Right kidney (tissue), 1 donor: ENCODE measurements at regions not wholly inside any gene's neighbourhood (a gene's known extent, or its start where the extent isn't known, plus 50 kb on each side); places are given as distances from the start of the nearest gene placed in this dataset.

Experiments
- DNase-seq: peaks from one replicate; pipeline ENCODE4 v3.0.0-alpha.2; 2016

DNA sequence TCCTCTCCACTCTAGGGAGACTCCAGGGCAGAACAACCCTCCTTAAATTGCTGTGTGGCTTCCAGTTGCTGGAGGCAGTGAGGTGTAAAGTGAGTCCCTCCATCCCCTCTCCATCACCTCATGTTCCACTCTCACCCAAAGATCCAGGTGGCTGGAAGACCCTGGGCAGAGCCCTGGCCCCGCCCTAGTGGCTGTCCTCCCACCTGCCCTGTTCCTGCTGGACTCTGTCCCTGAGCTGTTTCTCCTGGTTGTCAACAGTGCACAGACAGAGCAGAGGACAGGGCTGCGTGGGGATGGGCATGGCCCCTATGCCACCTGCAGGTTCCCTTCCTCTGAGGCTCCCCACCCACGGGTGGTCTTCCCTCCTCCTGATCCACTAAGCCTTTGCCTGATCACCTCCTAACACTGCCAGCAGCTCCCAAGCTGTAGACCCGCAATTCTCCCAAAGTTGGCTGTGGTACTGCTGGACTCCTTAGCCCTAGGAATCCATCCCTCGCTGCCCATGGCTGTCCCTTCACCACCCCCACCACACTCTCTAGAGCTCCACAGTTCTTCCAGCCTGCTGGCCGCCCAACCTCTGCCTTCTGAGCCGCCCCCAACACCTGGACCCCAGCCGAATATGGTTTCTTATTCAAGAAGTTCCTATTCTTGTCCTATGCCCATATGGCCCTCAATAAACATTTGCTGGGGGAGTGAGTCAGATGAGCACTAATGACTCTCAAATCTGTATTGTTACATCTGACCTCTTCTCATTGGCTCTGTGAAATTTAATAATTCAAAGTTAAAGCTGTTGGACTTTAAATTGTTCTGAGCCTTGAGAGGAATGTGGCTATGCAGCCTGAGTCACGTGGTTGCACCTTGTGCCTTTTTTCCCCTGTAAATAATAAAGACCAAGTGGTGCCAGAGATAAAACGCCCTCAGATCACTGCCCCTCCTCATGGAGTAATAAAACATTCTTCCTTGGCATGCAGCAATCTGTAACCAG is 260.0 kb upstream of the HS6ST1 start:
- no peak for DNase-seq

DNA sequence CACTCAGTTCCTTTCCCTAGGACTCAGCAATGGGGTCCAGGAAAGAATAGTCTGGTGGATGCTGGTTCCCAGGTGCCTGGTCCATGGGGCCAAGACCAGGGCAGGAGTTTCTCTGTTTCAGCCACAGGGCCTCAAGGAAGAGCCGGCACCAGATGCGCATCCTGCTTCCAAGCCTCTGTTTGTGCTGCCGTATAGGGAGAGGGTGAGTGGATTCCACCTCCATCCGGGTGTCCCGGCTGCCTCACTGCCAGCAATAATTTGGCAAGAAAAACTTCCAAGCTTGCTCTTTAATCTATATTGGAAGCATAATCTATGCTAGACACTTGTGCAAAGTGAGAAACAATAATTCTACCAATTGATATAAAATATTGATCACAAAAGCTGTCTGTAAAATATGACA is 261.2 kb upstream of the HS6ST1 start:
- DNase-seq = no peak

DNA sequence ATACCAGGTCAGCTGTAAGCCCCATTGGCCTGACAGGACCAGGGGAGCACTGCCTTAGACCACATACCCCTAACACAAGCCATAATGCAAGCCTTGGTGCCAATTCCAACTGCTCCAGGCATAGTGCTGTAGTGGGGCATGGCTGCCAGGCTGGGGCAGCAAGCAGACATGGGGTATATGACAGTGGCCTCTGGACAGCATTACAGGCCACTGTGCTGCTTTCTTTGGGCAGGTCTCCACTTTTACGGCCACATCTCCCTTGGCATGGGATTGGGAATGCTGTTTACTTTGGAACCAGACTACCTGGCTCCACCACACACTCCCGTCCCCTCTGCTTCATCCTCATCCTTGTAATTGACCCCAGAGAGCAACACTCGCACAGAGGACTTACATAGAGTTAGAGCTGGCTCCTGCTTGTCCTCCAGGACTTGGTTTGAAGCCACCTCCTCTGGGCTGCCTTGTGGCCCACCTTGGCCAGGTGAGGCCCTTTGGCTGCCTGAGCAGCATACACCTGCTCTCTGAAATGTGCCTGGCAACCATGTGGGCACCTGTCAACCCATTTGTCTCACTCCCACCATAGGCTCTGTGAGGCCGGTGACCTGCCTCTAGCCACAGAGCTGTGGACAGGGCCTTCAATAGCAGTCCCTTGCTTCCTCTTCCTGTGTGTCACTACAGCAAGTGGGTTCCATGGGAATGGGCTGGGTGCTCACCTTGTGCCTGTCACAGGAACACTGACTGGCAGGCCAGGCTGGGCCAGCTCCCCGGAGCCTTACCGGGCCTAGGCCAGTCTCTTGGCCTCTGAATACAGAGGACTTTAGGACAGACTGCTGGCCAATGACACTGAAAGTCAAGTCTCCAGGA is 262.6 kb upstream of the HS6ST1 start:
- no peak for DNase-seq

DNA sequence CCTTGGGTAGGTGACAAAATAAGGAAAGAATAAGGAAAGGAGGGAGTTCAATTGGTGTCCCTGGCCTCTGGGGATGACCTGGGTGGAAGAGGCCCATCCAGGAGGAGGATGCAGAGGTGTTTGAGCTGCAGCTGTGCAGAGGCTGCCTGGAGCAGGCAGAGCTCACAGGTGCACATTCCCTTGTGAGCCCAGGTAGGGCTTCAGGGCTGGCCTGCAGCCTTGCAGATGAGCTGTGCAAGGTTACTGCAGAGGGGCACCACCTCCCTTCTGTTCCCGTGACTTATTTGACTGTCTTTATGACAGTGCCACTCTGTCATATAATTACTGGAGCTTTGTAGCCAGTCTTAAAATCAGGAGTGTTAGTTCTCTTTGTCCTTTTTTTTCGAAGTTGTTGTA is 263.2 kb upstream of the HS6ST1 start:
- DNase-seq = no peak

DNA sequence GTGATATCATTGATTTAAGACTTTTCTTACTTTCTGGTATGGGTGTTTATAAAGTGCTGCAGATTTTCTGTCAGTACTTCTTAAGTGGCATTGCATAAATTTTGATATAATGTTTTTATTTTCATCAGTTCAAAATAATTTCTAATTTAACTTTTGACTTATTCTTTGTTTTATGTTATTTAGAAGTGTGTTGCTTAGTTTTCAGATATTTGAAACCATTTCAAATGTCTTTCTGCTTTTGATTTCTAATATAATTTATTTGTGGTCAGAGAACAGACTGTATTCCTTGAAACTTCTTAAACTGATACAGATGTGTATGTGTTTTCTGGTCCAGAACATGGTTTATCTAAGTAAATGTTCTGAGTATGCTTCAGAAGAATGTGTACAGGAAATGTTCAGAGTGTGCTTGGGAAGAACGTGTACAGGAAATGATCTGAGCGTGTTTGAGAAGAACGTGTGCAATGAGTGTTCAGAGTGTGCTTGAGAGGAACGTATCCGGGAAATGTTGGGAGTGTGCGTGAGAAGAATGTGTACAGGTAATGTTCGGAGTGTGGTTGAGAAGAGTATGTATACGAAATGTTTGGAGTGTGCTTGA is 265.7 kb upstream of the HS6ST1 start:
- DNase-seq = no peak

DNA sequence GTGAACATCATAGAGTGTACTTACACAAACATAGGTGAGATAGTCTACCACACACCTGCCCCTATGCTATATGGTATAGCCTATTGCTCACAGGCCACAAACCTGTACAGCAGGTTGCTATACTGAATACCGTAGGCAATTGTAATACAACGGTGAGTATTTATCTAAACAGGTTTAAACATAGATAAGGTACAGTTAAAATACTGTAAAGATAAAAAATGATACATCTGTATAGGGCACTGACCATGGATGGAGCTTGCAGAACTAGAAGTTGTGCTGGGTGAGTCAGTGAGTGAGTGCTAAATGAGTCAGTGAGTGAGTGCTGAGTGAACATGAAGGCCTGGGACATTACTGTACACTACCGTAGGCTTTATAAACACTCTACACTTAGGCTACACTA is 267.0 kb upstream of the HS6ST1 start:
- no peak for DNase-seq

DNA sequence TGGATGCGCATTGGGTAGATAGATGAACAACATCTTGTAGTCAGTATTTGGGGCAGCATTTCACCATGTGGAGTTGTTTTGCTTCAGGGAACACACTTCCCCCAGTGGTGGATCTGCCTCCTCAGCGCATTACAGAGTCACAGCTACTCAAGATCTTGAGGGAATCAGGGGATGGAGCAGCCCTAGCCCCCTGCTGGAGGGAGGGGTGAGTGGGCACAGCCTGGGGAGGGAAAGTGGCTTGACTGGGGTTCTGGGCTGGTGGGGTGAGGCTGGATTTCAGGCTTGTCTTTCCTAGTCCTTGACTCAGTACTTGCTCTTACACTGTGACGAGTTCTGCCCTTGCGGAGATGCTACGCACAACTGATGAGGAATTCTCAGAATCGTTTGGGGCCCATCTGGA is 271.0 kb upstream of the HS6ST1 start:
- no peak for DNase-seq

DNA sequence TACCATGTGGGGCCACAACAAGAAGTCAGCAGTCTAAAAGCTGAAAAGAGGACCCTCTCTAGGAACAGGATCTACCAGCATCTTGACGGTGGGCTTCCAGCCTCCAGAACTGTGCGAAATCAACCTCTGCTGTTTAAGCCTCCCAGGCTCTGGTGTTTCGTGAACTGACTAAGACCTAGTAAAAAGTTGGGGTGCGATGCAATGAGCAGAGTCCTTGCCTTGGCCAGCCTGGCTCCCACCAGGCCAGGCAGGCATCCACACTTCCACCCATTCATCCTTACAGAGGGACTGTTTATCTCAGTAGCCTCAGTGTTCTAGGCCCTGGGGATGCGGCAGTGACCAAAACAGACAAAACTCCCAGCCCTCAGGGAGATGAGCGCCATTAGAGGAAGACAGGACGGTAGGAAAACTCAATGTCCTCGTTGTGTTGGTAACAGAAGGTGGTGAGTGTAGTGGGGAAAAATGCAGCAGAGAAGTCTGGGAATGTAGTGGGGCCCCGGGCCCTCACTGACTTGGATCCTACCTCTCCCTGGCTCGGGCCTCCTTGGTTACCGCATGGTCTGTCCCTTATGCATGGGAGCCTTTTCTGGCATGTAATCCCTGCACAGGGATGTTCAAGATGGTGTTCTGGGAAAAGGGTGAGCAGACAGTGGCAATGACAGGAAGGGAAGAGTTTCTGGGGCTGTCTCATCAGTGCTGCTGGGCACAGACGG is 271.8 kb upstream of the HS6ST1 start:
- no peak for DNase-seq

DNA sequence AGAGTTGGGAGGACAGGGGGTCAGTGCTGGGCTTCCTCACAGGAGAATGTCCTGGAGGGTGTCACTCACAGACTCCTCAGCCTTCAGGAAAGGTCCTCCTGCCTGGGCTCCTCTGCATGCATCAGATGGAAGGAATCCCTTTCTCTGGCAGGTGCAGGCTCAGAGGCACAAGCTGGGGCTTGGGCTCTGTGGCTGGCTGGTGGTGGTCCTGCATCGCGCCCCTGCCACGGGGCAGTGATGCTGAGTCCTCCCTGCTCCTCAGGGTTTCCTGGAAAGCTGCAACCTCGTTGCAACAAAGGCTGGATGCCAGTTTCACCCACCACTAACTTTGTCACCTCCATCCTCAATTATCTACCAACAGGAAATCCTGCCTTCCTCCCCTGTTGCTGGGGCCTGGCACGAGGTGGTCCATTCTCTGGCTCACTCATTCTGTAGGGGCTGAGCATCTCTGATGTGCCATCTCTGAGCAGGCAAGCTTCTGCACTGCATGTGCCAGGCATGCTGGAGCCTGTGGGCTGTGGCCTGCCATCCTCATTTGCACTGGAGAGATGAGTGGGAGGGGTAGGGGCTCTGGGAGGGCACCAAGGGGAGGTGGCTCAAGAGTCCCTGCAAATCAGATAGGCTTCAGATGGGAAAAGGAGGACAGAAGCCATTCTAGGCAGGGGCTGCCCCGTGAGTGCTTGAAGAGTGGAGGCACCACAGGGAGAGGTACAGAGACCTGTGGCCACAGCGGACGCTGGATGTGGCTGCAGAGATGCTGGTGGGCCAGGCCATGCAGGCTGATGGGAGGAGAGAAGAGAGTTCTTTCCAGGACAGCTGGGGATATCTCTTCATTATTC is 272.6 kb upstream of the HS6ST1 start:
- DNase-seq = no peak

DNA sequence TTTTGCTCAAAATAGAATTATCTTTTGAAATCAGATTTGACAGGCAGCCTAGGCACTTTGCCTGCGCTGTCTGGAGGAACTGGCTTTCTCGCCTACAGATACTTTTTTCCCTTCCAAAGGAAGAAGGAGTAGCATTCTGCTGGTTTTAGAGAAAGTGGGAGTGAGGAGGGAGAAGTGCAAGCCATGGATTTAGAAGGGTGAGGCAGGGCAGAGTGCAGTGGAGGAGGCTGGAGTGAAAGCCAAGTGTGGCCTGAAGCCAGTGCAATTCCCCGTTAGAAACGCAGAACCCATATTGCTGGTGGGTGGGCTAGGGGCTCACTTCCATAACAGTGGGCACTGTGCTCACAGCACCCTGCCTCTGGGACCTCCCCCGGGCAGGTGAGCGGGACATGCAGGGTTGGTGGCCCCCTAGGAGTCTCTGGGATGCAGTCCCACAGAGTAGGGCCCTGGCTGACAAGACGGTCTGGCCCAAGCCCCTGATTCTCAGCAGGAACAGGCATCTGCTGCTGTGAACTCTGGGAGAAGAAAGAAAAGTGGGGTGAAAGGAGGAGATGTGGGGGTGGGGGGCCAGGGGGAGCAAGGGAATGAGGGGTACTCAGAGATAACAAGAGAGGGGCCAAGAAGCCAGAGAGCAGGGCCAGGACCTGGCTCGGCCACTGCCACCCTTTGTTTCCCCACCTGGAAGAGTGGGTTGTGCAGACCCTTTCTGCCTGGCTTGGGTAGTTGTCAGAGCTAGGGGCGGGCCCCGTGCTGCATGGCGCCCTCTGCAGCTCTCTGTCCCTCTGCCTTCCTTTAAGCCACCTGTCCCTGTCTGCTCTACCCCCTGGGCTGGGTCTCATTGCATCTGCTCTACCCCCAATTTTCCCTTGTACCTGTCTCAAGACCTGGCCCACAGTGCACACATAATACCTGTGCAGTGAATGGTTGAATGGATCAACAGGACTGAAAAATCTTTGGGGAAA is 273.5 kb upstream of the HS6ST1 start:
- no peak for DNase-seq

DNA sequence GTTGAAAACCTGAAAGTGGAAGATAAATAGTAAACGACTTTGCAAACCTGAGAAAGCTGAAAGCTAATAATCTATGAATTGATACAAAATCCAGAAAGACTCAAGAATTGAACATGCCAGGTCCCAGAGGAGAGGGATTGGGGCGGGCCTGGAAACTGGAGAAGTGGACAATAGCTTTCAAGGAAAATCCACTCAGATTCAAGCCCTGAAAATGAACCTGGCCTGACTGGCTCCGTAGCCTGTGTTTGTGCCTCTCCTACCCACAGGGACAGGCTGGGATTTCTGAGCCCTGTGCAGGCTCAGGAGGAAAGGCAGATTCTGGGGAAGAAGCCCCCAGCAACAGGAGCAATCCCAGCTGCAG is 274.8 kb upstream of the HS6ST1 start:
- no peak for DNase-seq

DNA sequence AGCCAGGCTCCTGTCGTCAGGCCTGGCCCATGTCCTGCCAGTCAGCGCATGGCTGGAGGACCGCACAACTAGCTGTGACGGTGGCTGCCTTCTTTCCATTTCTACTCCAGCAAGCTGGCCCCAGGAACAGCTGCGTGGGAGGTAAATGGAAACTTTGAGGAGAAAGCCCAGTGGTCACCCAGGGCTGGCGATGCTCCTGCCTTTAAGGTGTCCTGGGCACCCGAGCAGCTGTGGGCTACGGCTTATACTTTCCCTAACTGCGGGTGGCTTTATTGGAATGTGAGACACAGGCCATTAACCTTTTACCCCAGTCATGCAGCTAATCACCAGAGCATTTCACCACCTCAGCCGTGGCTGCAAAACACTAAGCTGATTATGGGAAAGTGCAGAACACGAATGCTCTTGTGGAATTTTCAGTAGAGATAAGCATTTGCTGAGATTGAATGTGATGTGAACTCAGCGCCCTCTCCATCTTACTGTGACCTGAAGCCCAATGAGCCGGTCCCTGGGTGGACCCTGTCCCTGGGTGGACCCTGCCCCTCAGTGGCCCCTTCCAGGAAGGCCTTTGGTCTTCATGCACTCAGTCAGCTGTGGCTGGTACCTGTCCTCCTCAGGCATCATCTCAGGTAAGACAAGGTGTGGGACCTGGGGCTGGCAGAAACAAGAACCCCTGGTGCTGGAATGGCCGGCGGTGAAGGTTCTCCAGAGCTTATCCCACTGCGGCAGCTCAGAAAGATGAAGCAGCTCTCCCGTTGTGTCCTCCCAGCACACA is 275.4 kb upstream of the HS6ST1 start:
- DNase-seq = peak; percentile 73

DNA sequence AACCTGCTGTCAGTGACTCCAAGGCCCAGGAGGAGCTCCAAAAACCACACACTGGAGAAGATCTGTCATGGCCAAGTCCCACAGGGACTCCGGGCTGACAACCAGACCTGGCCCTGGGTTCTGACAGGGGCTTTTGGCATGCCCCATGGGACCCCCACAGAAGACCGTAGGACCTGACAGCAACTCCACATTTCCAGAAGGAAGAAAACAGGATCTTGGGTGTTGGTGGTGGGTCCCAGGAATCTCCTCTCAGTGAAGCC is 275.9 kb upstream of the HS6ST1 start:
- DNase-seq = no peak

DNA sequence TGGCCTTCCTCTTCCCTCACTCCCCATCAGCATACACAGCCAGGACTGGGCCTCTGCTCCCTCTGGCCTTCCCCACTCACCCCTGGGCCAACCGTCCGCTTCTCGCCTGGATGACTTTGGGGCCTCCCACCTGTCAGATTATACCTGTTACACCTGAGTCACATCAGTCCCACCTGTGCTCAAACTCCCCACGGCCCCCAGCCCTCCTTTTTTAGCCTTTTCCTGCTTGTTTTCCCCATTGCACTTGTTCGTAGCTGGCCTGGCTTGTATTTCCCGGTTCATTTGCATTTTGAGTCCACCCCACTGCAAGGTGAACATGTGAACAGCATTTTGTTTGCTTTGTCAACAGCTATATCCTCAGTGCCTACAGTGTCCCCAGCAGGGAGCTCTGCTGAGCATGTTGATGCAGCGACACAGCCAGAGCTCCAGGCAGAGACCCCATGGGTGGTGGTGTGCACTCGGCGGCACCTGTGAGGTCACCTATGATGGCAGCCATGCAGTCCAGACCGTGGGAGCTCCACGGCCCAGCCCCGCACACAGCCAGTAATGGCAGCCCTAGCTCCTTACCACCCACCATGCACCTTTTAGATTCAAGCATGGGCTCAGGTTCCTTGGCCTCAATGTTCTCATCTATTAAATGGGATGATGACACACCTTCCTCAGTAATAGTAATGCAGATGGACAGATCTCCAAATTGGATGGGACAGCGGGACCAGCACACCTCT is 276.4 kb upstream of the HS6ST1 start:
- DNase-seq = peak; percentile 38

DNA sequence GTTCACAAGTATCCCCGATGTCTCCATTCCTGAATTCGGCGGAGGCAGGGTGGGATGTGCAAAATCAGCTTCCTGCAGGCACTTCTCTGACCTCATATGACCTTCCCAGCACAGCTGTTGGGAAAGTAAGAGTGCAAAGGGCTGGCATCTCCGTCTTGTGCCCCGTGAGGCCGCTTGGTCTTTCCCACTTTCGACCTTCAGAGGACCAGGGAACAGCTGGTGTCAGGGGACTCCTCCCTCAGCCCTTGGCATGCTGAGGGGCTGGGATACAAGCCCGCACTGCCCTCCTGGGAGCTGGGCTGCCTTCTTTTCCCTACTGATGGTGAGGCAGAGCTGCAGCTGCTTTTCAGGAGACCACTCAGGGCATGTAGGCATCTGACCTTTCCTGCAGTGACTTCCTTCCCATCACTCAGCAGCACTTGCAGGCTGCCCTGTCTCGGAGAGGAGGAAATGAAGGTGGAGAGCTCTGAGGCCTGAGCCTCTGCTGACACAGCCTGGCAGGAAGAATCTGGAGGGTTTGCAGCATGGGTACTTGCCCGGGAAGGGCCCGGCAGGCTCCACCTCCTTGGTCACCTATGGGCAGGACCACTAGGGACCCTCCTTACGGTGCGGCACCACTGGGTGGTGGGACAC is 277.2 kb upstream of the HS6ST1 start:
- DNase-seq = no peak

DNA sequence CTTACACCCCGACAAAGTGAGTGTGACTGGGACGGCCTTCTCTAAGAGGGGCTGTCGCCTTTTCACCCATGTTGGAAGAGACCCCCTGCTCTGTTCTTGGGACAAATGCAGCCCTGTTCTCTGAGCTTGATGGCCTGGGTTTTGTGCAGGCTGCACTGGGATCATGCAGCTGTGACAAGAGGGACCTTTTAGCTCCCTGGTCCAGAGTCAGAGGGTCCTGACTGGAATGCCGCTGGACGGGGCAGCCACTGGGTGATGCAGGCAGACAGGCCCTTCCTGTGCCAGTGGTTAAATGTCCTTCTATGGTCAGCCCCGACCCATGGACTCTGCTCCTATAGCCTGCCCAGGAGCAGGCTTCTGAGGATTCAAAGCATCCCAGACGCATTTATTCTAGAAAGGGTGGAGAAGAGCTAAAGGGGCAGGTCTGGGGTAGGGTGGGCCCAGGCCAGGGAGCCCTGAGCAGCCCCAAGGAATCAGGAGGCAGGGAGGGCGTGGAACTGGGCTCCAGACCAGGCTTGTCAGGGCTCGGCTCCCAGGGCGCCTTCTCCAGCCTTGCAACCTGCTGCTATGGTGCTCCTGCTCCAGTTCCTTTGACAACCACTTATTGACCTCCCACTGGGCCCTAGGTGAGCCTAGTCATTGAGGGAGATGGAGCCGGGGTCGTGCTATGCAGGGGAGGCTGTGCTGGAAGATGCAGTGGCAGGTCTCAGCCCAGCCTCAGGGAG is 277.9 kb upstream of the HS6ST1 start:
- no peak for DNase-seq

DNA sequence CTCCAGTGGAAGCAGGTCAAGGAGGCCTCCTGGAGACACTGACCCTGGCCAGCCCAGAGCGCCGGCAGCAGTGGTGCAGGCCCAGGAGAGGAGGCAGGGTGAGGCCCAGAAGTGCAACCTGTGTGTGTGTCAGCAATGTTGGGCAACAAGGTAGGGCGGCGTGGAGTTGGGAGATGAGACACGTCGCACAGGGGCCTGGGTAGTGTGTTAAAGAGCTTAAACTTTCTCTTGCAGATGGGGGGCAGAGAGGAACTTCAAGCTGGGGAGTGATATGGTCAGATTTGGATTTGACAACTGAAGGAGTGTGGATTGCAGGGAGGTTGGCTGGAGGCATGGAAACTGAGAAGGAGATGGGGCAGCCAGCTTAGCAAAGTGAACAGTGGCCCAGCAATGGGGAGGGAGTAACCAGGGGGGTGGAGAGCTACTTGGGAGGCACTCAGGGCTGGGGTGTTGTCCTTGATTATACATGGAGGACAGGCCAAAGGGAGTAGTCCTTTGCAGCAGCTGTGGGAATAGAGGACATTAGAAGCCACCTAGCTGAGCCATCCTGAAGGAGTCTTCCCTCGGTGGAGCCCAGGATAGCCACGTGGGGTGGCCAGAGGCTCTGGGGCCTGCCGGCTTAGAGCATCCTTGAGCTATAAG is 278.6 kb upstream of the HS6ST1 start:
- no peak for DNase-seq
